ENCODE measurements at regions not wholly inside any gene's neighbourhood (a gene's known extent, or its start where the extent isn't known, plus 50 kb on each side); places are given as distances from the start of the nearest gene placed in this dataset.

GRCh38 chr6:8831366-8832152 lies 396.2 kb upstream of the SLC35B3 start:
- H3K27ac ChIP-seq (ENCODE audit: low read depth in 1 of 2, low read length in 1 of 2), result no peak overlapping the region
- no peaks in the 10 kb centered on the region for H3K4me1 ChIP-seq (ENCODE audit: control insufficient read depth in 2 of 2, insufficient read depth in 2 of 2, low read length in 2 of 2)
- H3K36me3 ChIP-seq (ENCODE audit: control insufficient read depth in 2 of 2, insufficient read depth in 2 of 2, low read length in 1 of 2), result no peaks in the 10 kb centered on the region
- H3K4me3 ChIP-seq (ENCODE audit: low read length in 2 of 2), result no peak overlapping the region
- 93% methylated on average over 11 of the region's 11 CpGs for WGBS
- DNase-seq (ENCODE audit: low read depth in 6 of 9, low spot score in 9 of 9), result no peak
- H3K27me3 ChIP-seq (ENCODE audit: control insufficient read depth in 2 of 2, insufficient read depth in 1 of 2, low read length in 1 of 2), result no peaks in the 10 kb centered on the region
- H3K9me3 ChIP-seq (ENCODE audit: control insufficient read depth in 2 of 2, insufficient read depth in 1 of 2, low read length in 1 of 2), result no peaks in the 10 kb centered on the region

- no peak for DNase-seq (ENCODE audit: low read depth in 6 of 9, low spot score in 9 of 9)
- 82% methylated on average over 1 of the region's 1 CpG for whole genome bisulfite sequencing
- Histone ChIP-seq H3K4me3 (ENCODE audit: low read length in 2 of 2) (no peak overlapping the region), H3K27me3 (ENCODE audit: control insufficient read depth in 2 of 2, insufficient read depth in 1 of 2, low read length in 1 of 2) (no peaks in the 10 kb centered on the region), H3K27ac (ENCODE audit: low read depth in 1 of 2, low read length in 1 of 2) (no peak overlapping the region), H3K9me3 (ENCODE audit: control insufficient read depth in 2 of 2, insufficient read depth in 1 of 2, low read length in 1 of 2) (no peaks in the 10 kb centered on the region), H3K4me1 (ENCODE audit: control insufficient read depth in 2 of 2, insufficient read depth in 2 of 2, low read length in 2 of 2) (no peaks in the 10 kb centered on the region), H3K36me3 (ENCODE audit: control insufficient read depth in 2 of 2, insufficient read depth in 2 of 2, low read length in 1 of 2) (no peaks in the 10 kb centered on the region)
These were observed 395.4 kb upstream of the SLC35B3 start for GRCh38 chr6:8830794-8831193.

GRCh38 chr6:8829796-8830195 lies 394.5 kb upstream of the SLC35B3 start:
- Histone ChIP-seq H3K9me3 (ENCODE audit: control insufficient read depth in 2 of 2, insufficient read depth in 1 of 2, low read length in 1 of 2) (no peaks in the 10 kb centered on the region), H3K36me3 (ENCODE audit: control insufficient read depth in 2 of 2, insufficient read depth in 2 of 2, low read length in 1 of 2) (no peaks in the 10 kb centered on the region), H3K27me3 (ENCODE audit: control insufficient read depth in 2 of 2, insufficient read depth in 1 of 2, low read length in 1 of 2) (no peaks in the 10 kb centered on the region), H3K4me3 (ENCODE audit: low read length in 2 of 2) (no peak overlapping the region), H3K4me1 (ENCODE audit: control insufficient read depth in 2 of 2, insufficient read depth in 2 of 2, low read length in 2 of 2) (no peaks in the 10 kb centered on the region), H3K27ac (ENCODE audit: low read depth in 1 of 2, low read length in 1 of 2) (no peak overlapping the region)
- no peak for DNase-seq (ENCODE audit: low read depth in 6 of 9, low spot score in 9 of 9)
- 61% methylated on average over 5 of the region's 5 CpGs for WGBS

GRCh38 chr6:8829296-8829695 lies 394.0 kb upstream of the SLC35B3 start:
- H3K27ac ChIP-seq (ENCODE audit: low read depth in 1 of 2, low read length in 1 of 2), result no peak overlapping the region
- H3K9me3 ChIP-seq (ENCODE audit: control insufficient read depth in 2 of 2, insufficient read depth in 1 of 2, low read length in 1 of 2), result no peaks in the 10 kb centered on the region
- no peak overlapping the region for H3K4me3 ChIP-seq (ENCODE audit: low read length in 2 of 2)
- H3K27me3 ChIP-seq (ENCODE audit: control insufficient read depth in 2 of 2, insufficient read depth in 1 of 2, low read length in 1 of 2), result no peaks in the 10 kb centered on the region
- no peaks in the 10 kb centered on the region for H3K4me1 ChIP-seq (ENCODE audit: control insufficient read depth in 2 of 2, insufficient read depth in 2 of 2, low read length in 2 of 2)
- no peaks in the 10 kb centered on the region for H3K36me3 ChIP-seq (ENCODE audit: control insufficient read depth in 2 of 2, insufficient read depth in 2 of 2, low read length in 1 of 2)
- DNase-seq (ENCODE audit: low read depth in 6 of 9, low spot score in 9 of 9), result no peak
- WGBS, result 71% methylated on average over 4 of the region's 4 CpGs

- H3K4me1 ChIP-seq (ENCODE audit: control insufficient read depth in 2 of 2, insufficient read depth in 2 of 2, low read length in 2 of 2), result no peaks in the 10 kb centered on the region
- DNase-seq (ENCODE audit: low read depth in 6 of 9, low spot score in 9 of 9), result no peak
- H3K36me3 ChIP-seq (ENCODE audit: control insufficient read depth in 2 of 2, insufficient read depth in 2 of 2, low read length in 1 of 2), result no peaks in the 10 kb centered on the region
- no peaks in the 10 kb centered on the region for H3K27me3 ChIP-seq (ENCODE audit: control insufficient read depth in 2 of 2, insufficient read depth in 1 of 2, low read length in 1 of 2)
- H3K4me3 ChIP-seq (ENCODE audit: low read length in 2 of 2), result no peak overlapping the region
- H3K9me3 ChIP-seq (ENCODE audit: control insufficient read depth in 2 of 2, insufficient read depth in 1 of 2, low read length in 1 of 2), result no peaks in the 10 kb centered on the region
- 97% methylated on average over 4 of the region's 4 CpGs for WGBS
- no peak overlapping the region for H3K27ac ChIP-seq (ENCODE audit: low read depth in 1 of 2, low read length in 1 of 2)
These were observed 393.0 kb upstream of the SLC35B3 start for GRCh38 chr6:8828376-8828775.

GRCh38 chr6:8825726-8826125 lies 390.4 kb upstream of the SLC35B3 start:
- no peaks in the 10 kb centered on the region for H3K9me3 ChIP-seq (ENCODE audit: control insufficient read depth in 2 of 2, insufficient read depth in 1 of 2, low read length in 1 of 2)
- no peaks in the 10 kb centered on the region for H3K27me3 ChIP-seq (ENCODE audit: control insufficient read depth in 2 of 2, insufficient read depth in 1 of 2, low read length in 1 of 2)

GRCh38 chr6:8821981-8822381 lies 386.6 kb upstream of the SLC35B3 start:
- Histone ChIP-seq H3K4me1 (ENCODE audit: control insufficient read depth in 2 of 2, insufficient read depth in 2 of 2, low read length in 2 of 2) (no peaks in the 10 kb centered on the region), H3K9me3 (ENCODE audit: control insufficient read depth in 2 of 2, insufficient read depth in 1 of 2, low read length in 1 of 2) (no peaks in the 10 kb centered on the region), H3K36me3 (ENCODE audit: control insufficient read depth in 2 of 2, insufficient read depth in 2 of 2, low read length in 1 of 2) (no peaks in the 10 kb centered on the region), H3K27ac (ENCODE audit: low read depth in 1 of 2, low read length in 1 of 2) (no peak overlapping the region), H3K27me3 (ENCODE audit: control insufficient read depth in 2 of 2, insufficient read depth in 1 of 2, low read length in 1 of 2) (no peaks in the 10 kb centered on the region), H3K4me3 (ENCODE audit: low read length in 2 of 2) (no peak overlapping the region)
- no peak for DNase-seq (ENCODE audit: low read depth in 6 of 9, low spot score in 9 of 9)
- 95% methylated on average over 3 of the region's 3 CpGs for WGBS

More at GRCh38 chr6:8825726-8826125, 390.4 kb upstream of the SLC35B3 start:
- Histone ChIP-seq H3K4me1 (ENCODE audit: control insufficient read depth in 2 of 2, insufficient read depth in 2 of 2, low read length in 2 of 2) (no peaks in the 10 kb centered on the region), H3K4me3 (ENCODE audit: low read length in 2 of 2) (no peak overlapping the region), H3K36me3 (ENCODE audit: control insufficient read depth in 2 of 2, insufficient read depth in 2 of 2, low read length in 1 of 2) (no peaks in the 10 kb centered on the region), H3K27ac (ENCODE audit: low read depth in 1 of 2, low read length in 1 of 2) (no peak overlapping the region)
- DNase-seq (ENCODE audit: low read depth in 6 of 9, low spot score in 9 of 9), result no peak

- Histone ChIP-seq H3K9me3 (ENCODE audit: control insufficient read depth in 2 of 2, insufficient read depth in 1 of 2, low read length in 1 of 2) (no peaks in the 10 kb centered on the region), H3K27ac (ENCODE audit: low read depth in 1 of 2, low read length in 1 of 2) (no peak overlapping the region), H3K4me1 (ENCODE audit: control insufficient read depth in 2 of 2, insufficient read depth in 2 of 2, low read length in 2 of 2) (no peaks in the 10 kb centered on the region), H3K36me3 (ENCODE audit: control insufficient read depth in 2 of 2, insufficient read depth in 2 of 2, low read length in 1 of 2) (no peaks in the 10 kb centered on the region), H3K4me3 (ENCODE audit: low read length in 2 of 2) (no peak overlapping the region), H3K27me3 (ENCODE audit: control insufficient read depth in 2 of 2, insufficient read depth in 1 of 2, low read length in 1 of 2) (no peaks in the 10 kb centered on the region)
- no peak for DNase-seq (ENCODE audit: low read depth in 6 of 9, low spot score in 9 of 9)
These were observed 385.0 kb upstream of the SLC35B3 start for GRCh38 chr6:8820313-8820712.

GRCh38 chr6:8819446-8819845 lies 384.1 kb upstream of the SLC35B3 start:
- H3K27ac ChIP-seq (ENCODE audit: low read depth in 1 of 2, low read length in 1 of 2), result no peak overlapping the region
- no peak for DNase-seq (ENCODE audit: low read depth in 6 of 9, low spot score in 9 of 9)
- no peaks in the 10 kb centered on the region for H3K9me3 ChIP-seq (ENCODE audit: control insufficient read depth in 2 of 2, insufficient read depth in 1 of 2, low read length in 1 of 2)
- no peak overlapping the region for H3K4me3 ChIP-seq (ENCODE audit: low read length in 2 of 2)
- H3K27me3 ChIP-seq (ENCODE audit: control insufficient read depth in 2 of 2, insufficient read depth in 1 of 2, low read length in 1 of 2), result no peaks in the 10 kb centered on the region
- 88% methylated on average over 5 of the region's 5 CpGs for WGBS
- no peaks in the 10 kb centered on the region for H3K4me1 ChIP-seq (ENCODE audit: control insufficient read depth in 2 of 2, insufficient read depth in 2 of 2, low read length in 2 of 2)
- no peaks in the 10 kb centered on the region for H3K36me3 ChIP-seq (ENCODE audit: control insufficient read depth in 2 of 2, insufficient read depth in 2 of 2, low read length in 1 of 2)

Measured in thymus (tissue), 11 donors.